ENCODE measurements at regions not wholly inside any gene's neighbourhood (a gene's known extent, or its start where the extent isn't known, plus 50 kb on each side); places are given as distances from the start of the nearest gene placed in this dataset.
"Not testable (repeated sequence)": the region's sequence is repeated elsewhere in the genome, so short reads cannot be mapped to it uniquely, and the experiment has no call there.

DNA sequence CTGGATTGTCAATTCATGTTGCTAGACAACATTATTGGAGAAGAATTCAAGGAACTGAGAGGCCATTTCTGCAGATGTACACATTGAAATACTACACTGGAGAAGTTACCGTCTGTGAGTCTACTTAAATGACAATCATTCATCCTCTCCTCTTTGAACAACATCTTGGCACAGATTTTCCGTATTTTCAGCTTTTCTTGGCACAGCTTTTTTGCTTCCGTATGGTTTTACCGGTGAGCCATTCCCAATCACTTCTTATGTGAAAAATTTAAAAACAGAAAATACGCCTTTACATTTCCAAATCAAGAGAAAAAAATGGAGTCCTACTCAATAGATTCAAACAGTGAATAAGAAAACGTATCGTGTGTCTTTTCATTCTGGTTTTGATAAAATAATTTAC is 1493.7 kb downstream of the AMY1C start:
- DNase-seq (ENCODE audit: low read depth) = no peak
- TF ChIP-seq, protein P1, sequence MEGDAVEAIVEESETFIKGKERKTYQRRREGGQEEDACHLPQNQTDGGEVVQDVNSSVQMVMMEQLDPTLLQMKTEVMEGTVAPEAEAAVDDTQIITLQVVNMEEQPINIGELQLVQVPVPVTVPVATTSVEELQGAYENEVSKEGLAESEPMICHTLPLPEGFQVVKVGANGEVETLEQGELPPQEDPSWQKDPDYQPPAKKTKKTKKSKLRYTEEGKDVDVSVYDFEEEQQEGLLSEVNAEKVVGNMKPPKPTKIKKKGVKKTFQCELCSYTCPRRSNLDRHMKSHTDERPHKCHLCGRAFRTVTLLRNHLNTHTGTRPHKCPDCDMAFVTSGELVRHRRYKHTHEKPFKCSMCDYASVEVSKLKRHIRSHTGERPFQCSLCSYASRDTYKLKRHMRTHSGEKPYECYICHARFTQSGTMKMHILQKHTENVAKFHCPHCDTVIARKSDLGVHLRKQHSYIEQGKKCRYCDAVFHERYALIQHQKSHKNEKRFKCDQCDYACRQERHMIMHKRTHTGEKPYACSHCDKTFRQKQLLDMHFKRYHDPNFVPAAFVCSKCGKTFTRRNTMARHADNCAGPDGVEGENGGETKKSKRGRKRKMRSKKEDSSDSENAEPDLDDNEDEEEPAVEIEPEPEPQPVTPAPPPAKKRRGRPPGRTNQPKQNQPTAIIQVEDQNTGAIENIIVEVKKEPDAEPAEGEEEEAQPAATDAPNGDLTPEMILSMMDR (conservative IDR thresholded peaks at IDR 0.05; ENCODE audit: low read depth, low read length) = no peak
- H3K4me3 ChIP-seq (ENCODE audit: low read depth, low read length) = no peak overlapping the region

DNA sequence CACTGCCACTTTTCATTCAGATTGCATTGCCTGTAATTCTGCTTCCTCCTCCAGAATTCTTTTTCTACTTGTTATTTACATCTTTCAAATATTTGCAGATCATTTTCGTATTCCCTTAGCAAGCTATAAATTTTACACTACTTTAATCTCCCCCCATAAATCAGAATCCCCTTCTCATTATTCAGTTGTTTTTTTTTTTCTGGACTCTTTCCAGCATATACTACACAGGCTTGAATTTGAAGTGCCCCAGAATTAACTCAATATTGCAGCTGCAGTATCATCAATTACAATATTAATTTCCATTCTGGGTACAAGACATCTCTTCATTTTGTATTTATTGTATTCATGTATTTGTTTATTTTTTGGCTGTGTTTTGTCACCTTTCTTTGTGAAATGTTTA is 1494.3 kb downstream of the AMY1C start:
- H3K4me3 ChIP-seq (ENCODE audit: low read depth, low read length) = no peak overlapping the region
- TF ChIP-seq, protein P1 (conservative IDR thresholded peaks at IDR 0.05; ENCODE audit: low read depth, low read length) = no peak
- DNase-seq (ENCODE audit: low read depth) = no peak

DNA sequence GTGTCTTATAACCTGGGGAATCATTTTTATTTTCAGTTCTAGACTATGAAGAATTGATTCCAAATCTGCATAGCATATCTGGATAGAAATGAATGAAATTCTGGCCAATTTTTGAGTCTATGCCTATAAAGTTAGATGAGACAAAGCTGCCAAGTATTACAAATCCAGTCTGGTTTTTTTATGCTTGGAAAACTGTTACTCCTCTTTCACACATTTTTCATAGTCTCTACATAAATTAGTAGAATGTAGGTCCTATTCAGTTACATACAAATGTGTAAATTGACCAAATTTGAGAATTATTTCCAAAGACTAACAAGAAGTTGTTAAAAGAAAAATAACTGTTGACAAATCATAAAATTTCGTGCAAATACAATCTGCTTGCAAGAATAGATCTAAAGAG is 1505.2 kb downstream of the AMY1C start:
- TF ChIP-seq, protein P1 (conservative IDR thresholded peaks at IDR 0.05; ENCODE audit: low read depth, low read length) = no peak
- no peak overlapping the region for H3K4me3 ChIP-seq (ENCODE audit: low read depth, low read length)
- DNase-seq (ENCODE audit: low read depth) = no peak

DNA sequence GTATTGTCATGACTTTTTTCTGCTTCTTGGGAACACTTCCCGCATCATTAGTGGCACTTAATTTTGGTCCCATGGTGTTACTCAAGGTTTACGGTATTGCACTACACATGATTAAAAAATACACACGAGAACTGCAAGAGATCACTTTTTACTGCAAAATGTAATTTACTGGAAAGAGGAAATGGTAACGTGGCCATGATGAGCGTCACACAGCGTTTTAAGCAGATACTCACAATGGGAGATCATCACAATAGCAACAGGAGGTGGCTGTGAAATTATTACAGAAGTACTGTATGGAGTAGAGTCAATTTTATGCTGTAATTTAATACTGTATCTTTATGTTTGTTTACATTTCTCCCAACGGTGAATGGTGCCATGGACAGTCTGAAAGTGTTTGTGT is 1510.3 kb downstream of the AMY1C start:
- no peak overlapping the region for H3K4me3 ChIP-seq (ENCODE audit: low read depth, low read length)
- TF ChIP-seq, protein P1 (conservative IDR thresholded peaks at IDR 0.05; ENCODE audit: low read depth, low read length) = no peak
- DNase-seq (ENCODE audit: low read depth) = no peak

DNA sequence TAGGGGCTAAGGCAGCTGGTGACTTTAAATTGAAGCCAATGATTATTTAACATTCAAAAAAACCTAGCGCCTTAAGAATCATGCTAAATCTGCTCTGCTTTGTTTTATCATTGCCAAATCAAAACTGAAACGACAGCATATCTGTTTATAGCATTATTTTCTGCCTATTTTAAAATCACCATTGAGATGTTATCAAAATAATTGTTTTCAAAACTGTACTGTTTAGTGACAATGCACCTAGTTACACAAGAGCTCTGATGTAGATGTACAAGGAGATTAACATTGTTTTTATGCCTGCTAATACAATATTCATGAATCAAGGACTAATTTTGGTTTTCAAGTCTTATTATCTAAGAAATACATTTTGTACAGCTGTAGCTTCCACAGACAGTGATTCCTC is 1521.3 kb downstream of the AMY1C start:
- DNase-seq (ENCODE audit: low read depth) = no peak
- no peak overlapping the region for H3K4me3 ChIP-seq (ENCODE audit: low read depth, low read length)
- TF ChIP-seq, protein P1 (conservative IDR thresholded peaks at IDR 0.05; ENCODE audit: low read depth, low read length) = no peak

DNA sequence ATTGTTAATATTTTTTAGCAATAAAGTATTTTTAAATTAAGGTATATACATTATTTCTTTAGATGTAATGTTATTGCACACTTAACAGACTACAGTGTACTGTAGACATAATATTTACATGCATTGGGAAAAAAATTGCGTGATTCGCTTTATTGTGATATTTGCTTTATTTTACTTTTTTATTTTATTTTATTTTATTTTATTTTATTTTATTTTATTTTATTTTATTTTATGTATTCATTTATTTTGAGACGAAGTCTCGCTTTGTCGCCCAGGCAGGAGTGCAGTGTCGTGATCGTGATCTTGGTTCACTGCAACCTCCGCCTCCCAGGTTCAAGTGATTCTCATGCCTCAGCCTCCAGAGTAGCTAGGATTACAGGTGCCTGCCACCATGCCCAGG is 1522.7 kb downstream of the AMY1C start:
- not testable (repeated sequence) for H3K4me3 ChIP-seq (ENCODE audit: low read depth, low read length); DNase-seq (ENCODE audit: low read depth)

DNA sequence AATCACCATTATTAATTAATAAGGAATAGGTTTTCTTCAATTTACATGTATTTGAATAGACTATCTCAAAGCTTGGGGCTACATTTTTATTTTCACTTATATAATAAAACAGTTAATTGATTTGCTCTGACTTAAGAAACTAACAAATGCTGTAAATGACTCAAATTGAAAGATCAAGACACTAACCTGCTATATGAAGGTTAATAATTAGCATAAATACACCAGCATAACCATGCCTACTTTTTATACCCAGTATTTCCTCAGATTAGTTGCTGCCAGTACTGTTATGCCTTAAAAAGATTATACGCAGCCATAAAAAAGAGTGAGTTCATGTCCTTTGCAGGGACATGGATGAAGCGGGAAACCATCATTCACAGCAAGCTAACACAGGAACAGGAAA is 1545.1 kb downstream of the AMY1C start:
- TF ChIP-seq, protein P1 (conservative IDR thresholded peaks at IDR 0.05; ENCODE audit: low read depth, low read length) = no peak
- no peak for DNase-seq (ENCODE audit: low read depth)
- H3K4me3 ChIP-seq (ENCODE audit: low read depth, low read length) = no peak overlapping the region

DNA sequence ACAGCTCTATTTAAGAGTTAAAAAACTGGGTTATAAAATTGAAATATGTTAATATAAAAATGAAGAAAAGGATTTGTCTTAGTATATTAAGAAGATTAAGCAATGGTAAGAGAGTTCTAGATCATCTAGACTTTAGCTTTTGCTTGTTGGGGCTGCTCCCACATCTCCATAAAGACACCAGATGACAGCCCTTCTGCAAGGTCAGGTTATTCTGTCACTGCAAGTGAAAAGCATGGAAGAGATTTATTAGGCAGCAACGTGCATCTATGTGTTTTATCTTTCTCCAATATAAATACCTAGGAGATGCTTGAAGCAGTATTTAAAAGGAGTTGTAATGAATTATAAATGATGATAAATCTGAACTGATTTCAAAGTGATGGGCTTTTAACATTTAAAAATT is 1560.4 kb downstream of the AMY1C start:
- TF ChIP-seq, protein P1 (conservative IDR thresholded peaks at IDR 0.05; ENCODE audit: low read depth, low read length) = no peak
- DNase-seq (ENCODE audit: low read depth) = no peak
- no peak overlapping the region for H3K4me3 ChIP-seq (ENCODE audit: low read depth, low read length)
